ENCODE measurements at regions not wholly inside any gene's neighbourhood (a gene's known extent, or its start where the extent isn't known, plus 50 kb on each side); places are given as distances from the start of the nearest gene placed in this dataset.

DNA sequence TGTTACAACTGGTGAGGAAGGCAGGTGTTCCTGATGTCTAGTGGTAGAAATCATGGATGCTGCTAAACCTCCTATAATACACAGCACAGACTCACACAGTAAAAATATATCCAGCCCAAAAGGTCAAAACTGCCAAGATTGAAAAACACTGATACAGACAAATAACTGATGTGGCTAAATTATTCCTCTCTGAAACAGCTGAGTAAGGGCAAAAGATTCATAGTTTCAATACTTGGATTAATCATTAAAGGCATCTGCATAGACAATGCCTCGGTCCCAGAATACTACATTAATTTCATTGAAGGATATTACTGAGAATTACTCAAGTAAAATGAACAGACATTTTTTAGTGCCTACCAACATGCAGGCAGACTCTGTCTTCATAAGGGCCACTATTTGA is 180.7 kb upstream of the CRIM1 start:
- TF ChIP-seq, protein P1, sequence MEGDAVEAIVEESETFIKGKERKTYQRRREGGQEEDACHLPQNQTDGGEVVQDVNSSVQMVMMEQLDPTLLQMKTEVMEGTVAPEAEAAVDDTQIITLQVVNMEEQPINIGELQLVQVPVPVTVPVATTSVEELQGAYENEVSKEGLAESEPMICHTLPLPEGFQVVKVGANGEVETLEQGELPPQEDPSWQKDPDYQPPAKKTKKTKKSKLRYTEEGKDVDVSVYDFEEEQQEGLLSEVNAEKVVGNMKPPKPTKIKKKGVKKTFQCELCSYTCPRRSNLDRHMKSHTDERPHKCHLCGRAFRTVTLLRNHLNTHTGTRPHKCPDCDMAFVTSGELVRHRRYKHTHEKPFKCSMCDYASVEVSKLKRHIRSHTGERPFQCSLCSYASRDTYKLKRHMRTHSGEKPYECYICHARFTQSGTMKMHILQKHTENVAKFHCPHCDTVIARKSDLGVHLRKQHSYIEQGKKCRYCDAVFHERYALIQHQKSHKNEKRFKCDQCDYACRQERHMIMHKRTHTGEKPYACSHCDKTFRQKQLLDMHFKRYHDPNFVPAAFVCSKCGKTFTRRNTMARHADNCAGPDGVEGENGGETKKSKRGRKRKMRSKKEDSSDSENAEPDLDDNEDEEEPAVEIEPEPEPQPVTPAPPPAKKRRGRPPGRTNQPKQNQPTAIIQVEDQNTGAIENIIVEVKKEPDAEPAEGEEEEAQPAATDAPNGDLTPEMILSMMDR (IDR thresholded peaks at IDR 0.05; ENCODE audit: low read depth, low read length) = no peak
- no peak for TF ChIP-seq POLR2A (IDR thresholded peaks at IDR 0.05; ENCODE audit: extremely low read depth, insufficient read length)
